ENCODE measurements at regions not wholly inside any gene's neighbourhood (a gene's known extent, or its start where the extent isn't known, plus 50 kb on each side); places are given as distances from the start of the nearest gene placed in this dataset.

DNA sequence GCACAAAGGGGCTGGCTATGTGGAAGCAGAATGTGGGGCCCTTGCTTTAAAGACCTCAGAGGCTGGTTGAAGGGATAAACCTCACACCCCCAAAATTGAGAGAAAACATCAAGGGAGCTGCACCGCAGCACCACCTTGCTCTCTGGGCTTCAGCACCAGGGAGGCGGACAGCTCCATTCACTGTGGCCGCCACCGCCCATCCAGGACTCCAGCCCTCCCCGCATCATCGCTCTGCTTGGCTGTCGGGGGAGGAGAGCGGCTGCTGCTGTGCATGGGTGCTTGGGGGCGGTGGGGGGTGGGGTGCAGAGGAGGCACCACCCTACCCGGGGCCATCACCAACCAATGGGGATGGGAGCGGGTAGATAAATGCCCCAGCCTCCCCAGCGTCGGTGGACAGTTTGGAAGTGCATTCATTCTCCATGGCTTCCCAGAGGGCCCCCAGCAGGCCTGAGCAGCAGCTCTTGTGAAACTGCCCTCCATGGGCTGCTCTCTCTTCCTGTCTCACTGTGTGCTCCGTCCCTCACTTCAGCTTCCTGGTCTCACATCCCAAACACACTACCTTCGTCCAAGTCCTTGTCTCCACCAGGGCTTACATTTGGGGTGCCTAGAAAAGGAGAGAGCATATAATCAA lies 75.7 kb upstream of the BHLHE23 start:
- no peak overlapping the region for H3K27ac Mint-ChIP-seq
- ATAC-seq (replicated peaks): no peak
- H3K36me3 Mint-ChIP-seq (ENCODE audit: low read depth): no peaks in the 10 kb centered on the region
- H3K27me3 Mint-ChIP-seq: peaks cover 24% of the 10 kb centered on the region
- H3K4me3 Mint-ChIP-seq: no peak overlapping the region
- H3K4me1 Mint-ChIP-seq: no peaks in the 10 kb centered on the region
- peaks cover 6% of the 10 kb centered on the region for H3K9me3 Mint-ChIP-seq

DNA sequence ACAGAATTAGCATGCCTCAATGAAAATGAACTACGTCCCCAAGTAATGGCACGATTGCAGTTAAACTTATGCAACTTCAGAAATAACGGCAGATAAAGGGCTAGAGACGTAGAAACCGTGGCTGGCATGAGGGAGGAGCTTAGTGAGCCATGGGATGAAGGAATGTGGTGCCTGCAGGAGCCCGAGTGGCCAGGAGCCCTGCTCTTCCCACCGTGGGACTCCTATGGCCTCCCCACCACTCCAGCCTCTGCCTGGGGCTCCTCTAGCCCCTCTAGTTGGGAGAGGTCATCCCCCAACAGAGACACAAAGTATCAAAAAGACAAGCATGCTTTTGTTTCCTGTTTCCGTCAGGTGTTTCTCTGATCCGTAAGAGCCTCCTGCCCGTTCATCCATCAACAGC lies 75.1 kb upstream of the BHLHE23 start:
- no peak for ATAC-seq (replicated peaks)
- Mint-ChIP-seq H3K27me3 (peaks cover 27% of the 10 kb centered on the region), H3K9me3 (peaks cover 7% of the 10 kb centered on the region), H3K4me1 (no peaks in the 10 kb centered on the region), H3K4me3 (no peak overlapping the region), H3K36me3 (ENCODE audit: low read depth) (no peaks in the 10 kb centered on the region), H3K27ac (no peak overlapping the region)

DNA sequence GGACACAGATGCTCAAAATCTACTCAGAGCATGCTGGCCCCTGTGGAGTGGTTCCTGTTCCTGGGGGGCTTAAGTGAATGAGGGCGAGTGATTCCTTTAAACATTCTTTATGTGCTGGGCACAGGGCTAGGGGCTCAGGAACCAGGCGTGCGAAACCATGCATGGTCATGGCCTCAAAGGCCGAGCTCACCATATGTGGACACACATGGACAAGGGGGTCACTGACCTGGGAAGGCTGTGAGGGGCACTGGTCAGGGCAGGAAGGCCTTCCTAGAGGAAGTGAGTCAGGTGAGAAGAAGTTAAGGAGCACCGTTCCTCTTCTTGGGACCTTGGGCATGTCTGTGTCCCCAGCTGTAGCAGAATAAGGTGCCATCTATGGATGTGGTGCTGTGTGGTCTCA lies 74.6 kb upstream of the BHLHE23 start:
- Mint-ChIP-seq H3K4me3 (no peak overlapping the region), H3K4me1 (no peaks in the 10 kb centered on the region), H3K27me3 (peaks cover 31% of the 10 kb centered on the region), H3K36me3 (ENCODE audit: low read depth) (no peaks in the 10 kb centered on the region), H3K27ac (no peak overlapping the region), H3K9me3 (peaks cover 11% of the 10 kb centered on the region)
- ATAC-seq (replicated peaks): no peak

DNA sequence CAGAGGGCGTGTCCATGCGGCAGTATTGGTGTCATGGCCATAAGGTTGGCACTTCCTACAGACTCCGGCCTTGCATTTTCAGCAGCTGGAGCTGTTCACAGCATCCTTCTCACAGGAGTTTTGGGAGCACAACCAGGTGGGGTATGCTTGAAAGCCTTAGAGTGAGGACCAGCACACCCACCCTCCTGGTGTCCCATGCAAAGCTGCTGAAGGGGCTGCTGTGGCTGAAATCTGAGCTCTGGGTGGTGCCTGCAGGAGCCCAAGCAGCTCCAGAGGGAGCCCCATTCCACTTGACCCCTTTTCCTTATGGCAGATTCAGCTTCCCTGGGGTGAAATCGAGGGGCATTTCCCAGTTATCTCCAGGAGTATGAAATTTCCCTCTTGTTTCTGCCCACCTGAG lies 74.0 kb upstream of the BHLHE23 start:
- ATAC-seq (replicated peaks): no peak
- peaks cover 14% of the 10 kb centered on the region for H3K9me3 Mint-ChIP-seq
- H3K27ac Mint-ChIP-seq: no peak overlapping the region
- H3K27me3 Mint-ChIP-seq: peaks cover 33% of the 10 kb centered on the region
- no peak overlapping the region for H3K4me3 Mint-ChIP-seq
- H3K4me1 Mint-ChIP-seq: no peaks in the 10 kb centered on the region
- H3K36me3 Mint-ChIP-seq (ENCODE audit: low read depth): no peaks in the 10 kb centered on the region

DNA sequence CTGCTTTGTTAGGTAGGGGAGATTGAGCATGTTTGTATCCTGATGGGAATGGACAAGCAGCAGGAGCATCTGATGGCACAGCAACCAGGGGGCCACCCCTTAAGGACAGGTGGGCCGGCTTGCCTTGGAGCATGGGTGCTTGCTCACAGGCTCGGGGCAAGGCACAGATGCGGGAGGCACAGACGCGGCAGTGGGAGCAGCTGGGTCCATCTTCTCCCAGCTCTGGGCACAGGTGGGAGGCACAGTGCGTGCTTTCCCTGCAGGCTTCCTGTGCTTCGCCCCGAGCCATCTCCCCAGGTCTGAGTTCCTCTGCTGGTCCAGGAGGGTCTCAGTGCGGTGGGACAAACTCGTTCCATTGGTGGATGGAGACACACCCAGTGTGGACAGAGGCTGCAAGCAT lies 73.6 kb upstream of the BHLHE23 start:
- Mint-ChIP-seq H3K4me3 (no peak overlapping the region), H3K36me3 (ENCODE audit: low read depth) (no peaks in the 10 kb centered on the region), H3K27me3 (peaks cover 29% of the 10 kb centered on the region), H3K27ac (no peak overlapping the region), H3K4me1 (no peaks in the 10 kb centered on the region), H3K9me3 (peaks cover 14% of the 10 kb centered on the region)
- ATAC-seq (replicated peaks): no peak

DNA sequence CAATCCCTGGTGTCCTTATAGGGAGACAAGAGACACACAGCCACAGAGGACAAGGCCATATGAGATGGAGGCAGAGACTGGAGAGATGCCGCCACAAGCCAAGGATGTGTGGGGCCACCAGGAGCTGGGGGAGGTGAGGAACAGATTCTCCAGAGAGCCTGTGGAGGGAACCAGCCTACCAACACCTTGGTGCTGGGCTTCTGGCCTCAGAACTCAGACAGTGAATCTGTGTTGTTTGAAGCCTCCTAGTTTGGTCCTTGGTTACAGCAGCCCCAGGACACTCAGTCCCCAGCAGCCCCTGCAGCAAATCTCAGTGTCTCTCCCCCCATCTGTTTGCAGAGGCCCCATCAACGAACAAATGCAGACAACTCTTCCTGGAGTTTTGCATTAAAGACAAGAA lies 73.2 kb upstream of the BHLHE23 start:
- H3K27me3 Mint-ChIP-seq: peaks cover 31% of the 10 kb centered on the region
- H3K4me1 Mint-ChIP-seq: no peaks in the 10 kb centered on the region
- peaks cover 14% of the 10 kb centered on the region for H3K9me3 Mint-ChIP-seq
- H3K36me3 Mint-ChIP-seq (ENCODE audit: low read depth): no peaks in the 10 kb centered on the region
- no peak overlapping the region for H3K4me3 Mint-ChIP-seq
- ATAC-seq (replicated peaks): no peak
- H3K27ac Mint-ChIP-seq: no peak overlapping the region

DNA sequence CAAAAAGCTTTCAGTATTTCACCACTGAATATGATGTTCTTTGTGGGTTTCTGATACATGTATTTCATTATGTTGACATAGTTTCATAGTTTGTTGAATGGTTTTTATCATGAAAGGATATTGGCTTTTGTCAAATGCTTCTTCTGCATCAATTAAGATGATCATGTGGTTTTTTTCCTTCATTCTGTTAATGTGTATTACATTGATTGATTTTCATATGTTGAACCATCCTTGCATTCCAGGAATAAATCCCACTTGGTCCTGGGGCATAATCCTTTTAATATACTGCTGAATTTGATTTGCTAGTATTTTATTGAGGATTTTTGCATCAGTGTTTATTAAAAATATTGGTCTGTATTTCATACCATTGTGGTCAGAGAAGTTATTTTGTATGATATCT lies 70.9 kb upstream of the BHLHE23 start:
- ATAC-seq (replicated peaks): no peak
- Mint-ChIP-seq H3K9me3 (peaks cover 14% of the 10 kb centered on the region), H3K36me3 (ENCODE audit: low read depth) (no peaks in the 10 kb centered on the region), H3K4me3 (no peak overlapping the region), H3K4me1 (no peaks in the 10 kb centered on the region), H3K27ac (no peak overlapping the region), H3K27me3 (peaks cover 35% of the 10 kb centered on the region)

DNA sequence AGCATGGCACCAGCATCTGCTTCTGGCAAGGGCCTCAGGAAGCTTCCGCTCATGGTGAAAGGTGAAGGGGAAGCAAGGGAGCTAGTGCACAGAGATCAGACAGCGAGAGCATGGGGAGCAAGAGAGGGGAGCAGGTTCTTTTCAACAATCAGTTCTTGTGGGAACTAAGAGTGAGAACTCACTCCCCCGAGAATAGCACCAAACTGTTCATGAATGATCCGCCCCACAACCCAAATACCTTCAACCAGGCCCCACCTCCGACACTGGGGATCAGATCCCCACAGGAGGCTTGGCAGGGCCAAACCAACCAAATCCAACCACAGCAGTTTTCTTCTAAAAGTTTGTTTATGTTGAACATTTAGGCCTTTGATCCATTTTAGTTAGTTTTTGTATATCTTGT lies 69.7 kb upstream of the BHLHE23 start:
- ATAC-seq (replicated peaks): no peak
- Mint-ChIP-seq H3K27me3 (peaks cover 31% of the 10 kb centered on the region), H3K36me3 (ENCODE audit: low read depth) (no peaks in the 10 kb centered on the region)

DNA sequence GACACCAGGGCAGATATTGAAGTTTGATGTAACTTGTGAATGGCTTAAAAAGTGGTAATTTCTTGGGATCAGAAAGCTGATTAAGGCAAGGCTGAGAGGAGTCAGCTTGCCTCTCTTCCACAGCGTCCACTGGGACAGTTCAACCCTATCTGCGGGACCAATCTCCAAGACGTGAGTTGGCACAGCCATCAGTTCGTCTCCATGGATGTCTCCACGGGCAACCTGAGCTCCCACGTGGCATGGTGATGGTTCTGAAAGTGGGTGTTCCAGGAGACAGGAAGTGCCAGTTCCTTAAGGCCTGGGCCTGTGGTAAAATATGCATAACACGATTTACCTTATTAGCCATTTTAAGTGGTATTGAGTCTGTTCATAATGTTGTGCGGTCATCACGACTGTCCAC lies 67.9 kb upstream of the BHLHE23 start:
- Mint-ChIP-seq H3K4me1 (no peaks in the 10 kb centered on the region), H3K4me3 (no peak overlapping the region), H3K27ac (no peak overlapping the region), H3K27me3 (peaks cover 36% of the 10 kb centered on the region), H3K36me3 (ENCODE audit: low read depth) (no peaks in the 10 kb centered on the region), H3K9me3 (peaks cover 14% of the 10 kb centered on the region)
- no peak for ATAC-seq (replicated peaks)

More for the DNA sequence above, 69.7 kb upstream of the BHLHE23 start:
- Mint-ChIP-seq H3K4me3 (no peak overlapping the region), H3K9me3 (peaks cover 14% of the 10 kb centered on the region), H3K4me1 (no peaks in the 10 kb centered on the region), H3K27ac (no peak overlapping the region)

DNA sequence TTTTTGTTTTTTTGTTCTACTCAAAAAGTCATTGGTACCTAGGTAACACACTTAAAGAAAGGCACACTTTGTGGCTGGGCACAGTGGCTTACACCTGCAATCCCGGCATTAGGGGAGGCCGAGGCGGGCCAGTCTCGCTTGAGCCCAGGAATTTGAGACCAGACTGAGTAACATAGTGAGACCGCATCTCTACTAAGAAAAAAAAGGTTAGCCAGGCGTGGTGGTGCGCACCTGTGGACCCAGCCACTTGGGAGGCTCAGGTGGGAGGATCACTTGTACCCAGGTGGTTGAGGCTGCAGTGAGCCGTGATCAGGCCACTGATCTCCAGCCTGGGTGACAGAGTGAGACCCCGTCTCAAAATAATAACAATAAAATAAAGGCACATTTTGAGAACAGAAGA lies 67.4 kb upstream of the BHLHE23 start:
- no peak for ATAC-seq (replicated peaks)
- H3K27ac Mint-ChIP-seq: no peak overlapping the region
- no peaks in the 10 kb centered on the region for H3K4me1 Mint-ChIP-seq

DNA sequence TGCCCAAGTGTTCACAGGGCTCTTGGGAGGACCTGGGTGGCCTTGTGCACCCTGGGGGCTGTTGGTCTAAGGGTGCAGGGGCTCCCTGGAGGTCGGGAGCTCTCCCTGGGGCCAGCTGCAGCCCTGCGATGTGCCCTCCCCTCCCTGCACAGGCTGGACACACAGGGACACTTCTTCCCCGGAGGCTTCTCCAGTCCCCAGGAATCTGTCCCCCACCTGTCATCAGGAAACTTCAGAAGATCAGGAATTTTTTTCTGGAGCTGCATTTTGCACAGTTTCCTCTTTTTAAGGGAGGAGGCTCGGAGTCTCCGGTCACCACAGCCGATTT lies 66.9 kb upstream of the BHLHE23 start:
- no peaks in the 10 kb centered on the region for H3K36me3 Mint-ChIP-seq (ENCODE audit: low read depth)
- H3K4me3 Mint-ChIP-seq: no peak overlapping the region
- H3K4me1 Mint-ChIP-seq: no peaks in the 10 kb centered on the region
- peaks cover 38% of the 10 kb centered on the region for H3K27me3 Mint-ChIP-seq
- H3K27ac Mint-ChIP-seq: no peak overlapping the region
- ATAC-seq (replicated peaks): no peak
- H3K9me3 Mint-ChIP-seq: peaks cover 14% of the 10 kb centered on the region

More for the DNA sequence above, 67.4 kb upstream of the BHLHE23 start:
- no peak overlapping the region for H3K4me3 Mint-ChIP-seq
- H3K27me3 Mint-ChIP-seq: peaks cover 38% of the 10 kb centered on the region
- no peaks in the 10 kb centered on the region for H3K36me3 Mint-ChIP-seq (ENCODE audit: low read depth)
- H3K9me3 Mint-ChIP-seq: peaks cover 14% of the 10 kb centered on the region

DNA sequence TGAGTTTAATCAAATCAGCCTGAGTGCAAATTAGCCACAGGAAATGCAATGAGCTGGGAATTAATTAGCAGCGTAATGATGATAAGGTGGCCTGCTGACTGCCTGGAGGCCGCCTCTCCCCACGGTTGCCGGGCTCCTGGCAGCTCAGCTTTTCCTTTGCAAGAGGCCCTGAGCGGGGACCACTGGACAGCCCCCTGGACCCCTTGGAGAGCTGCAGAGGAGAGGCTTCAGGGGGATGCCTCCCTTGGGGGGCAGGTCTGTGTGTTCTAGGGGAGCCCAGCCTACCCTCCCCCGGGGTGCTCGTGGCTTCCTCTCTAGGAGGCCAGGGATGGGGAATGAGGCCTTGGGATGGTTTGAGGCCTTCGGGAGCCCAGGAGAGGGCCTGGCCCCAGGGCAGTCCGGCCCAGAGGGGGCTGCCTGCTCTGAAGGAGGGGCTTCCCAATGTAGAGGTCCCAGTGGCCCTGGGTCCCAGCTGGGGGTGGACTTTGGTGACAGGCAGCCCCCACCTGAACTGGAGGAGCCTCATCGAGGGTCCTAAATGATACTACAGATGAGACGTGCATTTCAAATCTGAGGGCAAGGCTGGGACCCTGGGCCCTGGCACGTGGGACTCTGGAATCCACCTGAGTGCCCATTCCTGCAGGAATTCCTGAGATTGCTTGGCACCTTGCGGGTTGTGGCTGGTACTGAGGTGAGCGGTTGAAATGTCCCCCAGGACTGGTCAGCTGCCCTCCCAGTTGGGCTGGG lies 66.4 kb upstream of the BHLHE23 start:
- ATAC-seq (replicated peaks): no peak

DNA sequence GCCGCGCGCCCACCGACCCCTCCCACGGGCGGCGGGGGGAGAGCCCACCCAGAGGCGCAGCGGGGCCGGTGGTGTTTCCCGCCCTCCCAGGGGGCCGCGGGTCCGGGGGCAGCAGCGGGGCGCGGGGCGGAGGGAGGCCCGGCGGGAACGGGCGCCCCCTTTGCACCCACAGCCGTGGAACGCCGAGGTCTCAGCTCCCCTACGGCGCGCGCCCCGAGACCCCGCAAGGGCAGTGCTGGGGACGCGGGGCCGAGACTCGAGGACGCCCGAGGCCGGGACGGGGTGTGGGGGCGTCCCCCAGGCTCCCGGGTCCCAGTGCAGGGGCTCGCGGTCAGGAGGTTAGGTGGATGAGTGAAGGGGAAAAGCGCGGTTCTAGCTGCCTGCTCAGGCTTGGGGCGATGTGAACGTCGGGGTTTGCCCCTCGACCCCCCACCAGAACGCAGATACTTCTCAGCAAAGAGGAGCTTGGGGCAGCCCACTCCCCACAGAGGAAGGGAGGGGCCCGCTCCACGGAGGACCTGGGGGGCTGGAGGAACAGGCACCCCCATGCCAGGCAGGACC lies 65.5 kb upstream of the BHLHE23 start:
- no peaks in the 10 kb centered on the region for H3K4me1 Mint-ChIP-seq

More for the DNA sequence above, 66.4 kb upstream of the BHLHE23 start:
- peaks cover 10% of the 10 kb centered on the region for H3K9me3 Mint-ChIP-seq
- H3K4me1 Mint-ChIP-seq: no peaks in the 10 kb centered on the region
- H3K27me3 Mint-ChIP-seq: peaks cover 34% of the 10 kb centered on the region
- H3K4me3 Mint-ChIP-seq: no peak overlapping the region
- H3K27ac Mint-ChIP-seq: no peak overlapping the region
- no peaks in the 10 kb centered on the region for H3K36me3 Mint-ChIP-seq (ENCODE audit: low read depth)

DNA sequence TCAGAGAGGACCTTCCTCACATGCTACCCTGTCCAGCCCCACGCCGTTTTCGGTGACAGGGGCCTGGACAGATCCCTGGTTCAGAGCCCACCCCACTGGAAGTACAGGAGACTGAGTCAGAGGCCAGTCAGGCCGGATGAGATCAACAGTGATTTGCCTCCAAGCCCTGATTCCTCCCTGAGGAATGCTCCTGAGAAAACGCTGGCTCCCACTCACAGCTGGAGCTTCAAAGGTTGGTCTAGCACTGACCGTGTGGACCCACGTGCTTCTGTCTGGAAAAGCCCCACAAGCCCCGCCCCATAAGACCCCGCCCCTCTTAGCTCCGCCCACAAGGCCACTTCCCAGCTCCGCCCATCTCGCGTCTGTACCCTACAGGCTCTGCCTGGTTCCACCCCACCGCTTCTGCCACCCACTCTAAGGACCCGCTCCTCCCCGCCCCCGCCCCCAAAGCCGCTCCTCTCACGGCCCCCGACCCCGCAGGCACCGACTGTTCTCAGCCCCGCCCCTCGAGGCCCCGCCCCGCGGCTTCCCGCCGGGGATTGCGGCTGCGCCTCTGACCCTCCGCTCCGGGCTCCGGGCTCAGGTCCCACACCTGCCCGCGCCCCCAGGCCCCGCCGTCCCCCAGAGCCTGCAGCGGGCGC lies 64.9 kb upstream of the BHLHE23 start:
- no peak for ATAC-seq (replicated peaks)
- Mint-ChIP-seq H3K27ac (no peak overlapping the region), H3K4me3 (no peak overlapping the region), H3K36me3 (ENCODE audit: low read depth) (no peaks in the 10 kb centered on the region), H3K9me3 (peaks cover 5% of the 10 kb centered on the region), H3K27me3 (peaks cover 29% of the 10 kb centered on the region), H3K4me1 (no peaks in the 10 kb centered on the region)

More for the DNA sequence above, 65.5 kb upstream of the BHLHE23 start:
- peaks cover 8% of the 10 kb centered on the region for H3K9me3 Mint-ChIP-seq
- H3K4me3 Mint-ChIP-seq: no peak overlapping the region
- H3K27me3 Mint-ChIP-seq: peaks cover 31% of the 10 kb centered on the region
- no peaks in the 10 kb centered on the region for H3K36me3 Mint-ChIP-seq (ENCODE audit: low read depth)
- no peak for ATAC-seq (replicated peaks)
- no peak overlapping the region for H3K27ac Mint-ChIP-seq

All from activated T-helper 17 cell treated with anti-CD3 and anti-CD28 coated beads, Interleukin-2, amount 50 U/mL, for 72 hours (primary cell).